SK-N-SH (cell line): ENCODE measurements at regions not wholly inside any gene's neighbourhood (a gene's known extent, or its start where the extent isn't known, plus 50 kb on each side); places are given as distances from the start of the nearest gene placed in this dataset.

ENCODE experiments used
- EZH2phosphoT487 ChIP-seq: fragments of 200-600 bp; sonication (generic); IDR thresholded peaks from 2 replicates; pipeline ENCODE4 v1.6.1; 2017; ENCODE audit warnings: low read depth, mixed run types, mild to moderate bottlenecking, antibody characterized with exemption, moderate library complexity, borderline replicate concordance
- JUND ChIP-seq: IDR thresholded peaks from 2 replicates; pipeline ENCODE4 v1.4.0; 2012
- RAD21 ChIP-seq: IDR thresholded peaks from 2 replicates; pipeline ENCODE4 v1.6.1; 2012; ENCODE audit warnings: mild to moderate bottlenecking, low read length
- RCOR1 ChIP-seq: fragments of 150-350 bp; IDR thresholded peaks from 2 replicates; pipeline ENCODE4 v1.6.1; 2017; ENCODE audit warnings: antibody characterized with exemption, low read length
- TCF12 ChIP-seq: IDR thresholded peaks from 2 replicates; pipeline ENCODE4 v1.4.0; 2012
- TF ChIP-seq, protein P1 (sequence below): fragments of 200-600 bp; sonication (generic); IDR thresholded peaks from 2 replicates; pipeline ENCODE4 v1.6.1; 2017; ENCODE audit warnings: antibody characterized with exemption, mild to moderate bottlenecking, moderate library complexity
- TF ChIP-seq, protein P2 (sequence below): IDR thresholded peaks from 2 replicates; pipeline ENCODE4 v1.4.0; 2012; ENCODE audit warnings: low read depth
- TF ChIP-seq, protein P3 (sequence below): IDR thresholded peaks from 2 replicates; pipeline ENCODE4 v1.4.0; 2012; ENCODE audit warnings: low read depth, borderline replicate concordance
- TF ChIP-seq, protein P4 (sequence below): IDR thresholded peaks from 2 replicates; pipeline ENCODE4; 2012

DNA sequence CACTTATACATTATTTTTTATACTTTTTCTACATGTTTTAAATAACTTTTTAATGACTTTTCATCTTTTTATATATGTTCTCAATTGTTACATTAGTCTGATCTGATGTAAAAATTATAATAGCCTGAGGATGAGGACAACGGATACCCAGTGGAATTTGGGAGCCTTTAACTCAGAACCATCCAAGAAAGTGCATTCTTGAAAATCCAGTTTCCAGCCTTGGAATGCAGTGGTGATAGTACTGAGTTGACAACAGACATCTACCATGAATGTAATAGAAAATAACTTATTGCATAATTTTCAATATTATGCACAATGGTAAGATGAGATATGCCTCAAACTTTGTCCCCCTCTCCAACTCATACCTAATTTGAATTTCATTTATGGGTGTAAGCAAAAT is 120.7 kb upstream of the ZC3H15 start:
- TF ChIP-seq, protein P1, sequence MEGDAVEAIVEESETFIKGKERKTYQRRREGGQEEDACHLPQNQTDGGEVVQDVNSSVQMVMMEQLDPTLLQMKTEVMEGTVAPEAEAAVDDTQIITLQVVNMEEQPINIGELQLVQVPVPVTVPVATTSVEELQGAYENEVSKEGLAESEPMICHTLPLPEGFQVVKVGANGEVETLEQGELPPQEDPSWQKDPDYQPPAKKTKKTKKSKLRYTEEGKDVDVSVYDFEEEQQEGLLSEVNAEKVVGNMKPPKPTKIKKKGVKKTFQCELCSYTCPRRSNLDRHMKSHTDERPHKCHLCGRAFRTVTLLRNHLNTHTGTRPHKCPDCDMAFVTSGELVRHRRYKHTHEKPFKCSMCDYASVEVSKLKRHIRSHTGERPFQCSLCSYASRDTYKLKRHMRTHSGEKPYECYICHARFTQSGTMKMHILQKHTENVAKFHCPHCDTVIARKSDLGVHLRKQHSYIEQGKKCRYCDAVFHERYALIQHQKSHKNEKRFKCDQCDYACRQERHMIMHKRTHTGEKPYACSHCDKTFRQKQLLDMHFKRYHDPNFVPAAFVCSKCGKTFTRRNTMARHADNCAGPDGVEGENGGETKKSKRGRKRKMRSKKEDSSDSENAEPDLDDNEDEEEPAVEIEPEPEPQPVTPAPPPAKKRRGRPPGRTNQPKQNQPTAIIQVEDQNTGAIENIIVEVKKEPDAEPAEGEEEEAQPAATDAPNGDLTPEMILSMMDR, result no peak
- no peak for TF ChIP-seq JUND
- TF ChIP-seq, protein P2, sequence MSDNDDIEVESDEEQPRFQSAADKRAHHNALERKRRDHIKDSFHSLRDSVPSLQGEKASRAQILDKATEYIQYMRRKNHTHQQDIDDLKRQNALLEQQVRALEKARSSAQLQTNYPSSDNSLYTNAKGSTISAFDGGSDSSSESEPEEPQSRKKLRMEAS, result no peak
- no peak for TF ChIP-seq RAD21
- TF ChIP-seq RCOR1, result no peak
- TF ChIP-seq EZH2phosphoT487, result no peak
- TF ChIP-seq, protein P3, sequence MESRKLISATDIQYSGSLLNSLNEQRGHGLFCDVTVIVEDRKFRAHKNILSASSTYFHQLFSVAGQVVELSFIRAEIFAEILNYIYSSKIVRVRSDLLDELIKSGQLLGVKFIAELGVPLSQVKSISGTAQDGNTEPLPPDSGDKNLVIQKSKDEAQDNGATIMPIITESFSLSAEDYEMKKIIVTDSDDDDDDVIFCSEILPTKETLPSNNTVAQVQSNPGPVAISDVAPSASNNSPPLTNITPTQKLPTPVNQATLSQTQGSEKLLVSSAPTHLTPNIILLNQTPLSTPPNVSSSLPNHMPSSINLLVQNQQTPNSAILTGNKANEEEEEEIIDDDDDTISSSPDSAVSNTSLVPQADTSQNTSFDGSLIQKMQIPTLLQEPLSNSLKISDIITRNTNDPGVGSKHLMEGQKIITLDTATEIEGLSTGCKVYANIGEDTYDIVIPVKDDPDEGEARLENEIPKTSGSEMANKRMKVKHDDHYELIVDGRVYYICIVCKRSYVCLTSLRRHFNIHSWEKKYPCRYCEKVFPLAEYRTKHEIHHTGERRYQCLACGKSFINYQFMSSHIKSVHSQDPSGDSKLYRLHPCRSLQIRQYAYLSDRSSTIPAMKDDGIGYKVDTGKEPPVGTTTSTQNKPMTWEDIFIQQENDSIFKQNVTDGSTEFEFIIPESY, result no peak
- TF ChIP-seq, protein P4, sequence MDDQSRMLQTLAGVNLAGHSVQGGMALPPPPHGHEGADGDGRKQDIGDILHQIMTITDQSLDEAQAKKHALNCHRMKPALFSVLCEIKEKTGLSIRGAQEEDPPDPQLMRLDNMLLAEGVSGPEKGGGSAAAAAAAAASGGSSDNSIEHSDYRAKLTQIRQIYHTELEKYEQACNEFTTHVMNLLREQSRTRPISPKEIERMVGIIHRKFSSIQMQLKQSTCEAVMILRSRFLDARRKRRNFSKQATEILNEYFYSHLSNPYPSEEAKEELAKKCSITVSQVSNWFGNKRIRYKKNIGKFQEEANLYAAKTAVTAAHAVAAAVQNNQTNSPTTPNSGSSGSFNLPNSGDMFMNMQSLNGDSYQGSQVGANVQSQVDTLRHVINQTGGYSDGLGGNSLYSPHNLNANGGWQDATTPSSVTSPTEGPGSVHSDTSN, result no peak
- TF ChIP-seq TCF12, result no peak
